PC-9 (cell line): ENCODE measurements at regions not wholly inside any gene's neighbourhood (a gene's known extent, or its start where the extent isn't known, plus 50 kb on each side); places are given as distances from the start of the nearest gene placed in this dataset.
A peak's percentile ranks its signal among the peaks of the same experiment; 100 is the strongest.

Source experiments
- BruUV-seq: library from RNA; stranded (reverse); fragments of 400-500 nt; replicated peaks from 2 replicates; lab custom pipeline; 2021; lab: Mats Ljungman, UMichigan
- CTCF ChIA-PET: fragments of 300-600 bp; sonication (Branson Sonifier 250); formaldehyde crosslinking; loops from one replicate; lab custom pipeline; 2022; ENCODE audit warnings: antibody characterized with exemption; lab: Charles Lee
- POLR2A ChIA-PET: fragments of 300-600 bp; sonication (Branson Sonifier 250); formaldehyde crosslinking; loops from one replicate; lab custom pipeline; 2022; ENCODE audit warnings: antibody characterized with exemption; ENCODE audit not compliant: unreplicated experiment; lab: Charles Lee
- DNase-seq, 2 experiments: peaks; one replicate each; pipeline versions ENCODE4 v3.0.0 to v3.0.0-alpha.2; 2015 to 2022; ENCODE audit warnings: mixed read lengths in 1 of 2
- H2AFZ ChIP-seq: fragments of 200-600 bp; sonication (generic); 2 replicates; pipeline ENCODE4 v1.8.1; 2017; ENCODE audit warnings: antibody characterized with exemption
- H3F3A ChIP-seq: fragments of 200-600 bp; sonication (generic); 2 replicates; pipeline ENCODE4 v1.8.1; 2017; ENCODE audit warnings: antibody characterized with exemption, mild to moderate bottlenecking, low read depth; ENCODE audit not compliant: insufficient read depth
- H3K27ac ChIP-seq: fragments of 200-600 bp; sonication (generic); 2 replicates; pipeline ENCODE4 v1.6.1; 2016; ENCODE audit warnings: mixed run types
- H3K27me3 ChIP-seq: fragments of 200-600 bp; sonication (generic); 2 replicates; pipeline ENCODE4 v1.6.1; 2016; ENCODE audit warnings: low read depth, mixed run types; ENCODE audit not compliant: insufficient read depth
- H3K36me3 ChIP-seq: fragments of 200-600 bp; sonication (generic); 2 replicates; pipeline ENCODE4 v1.6.1; 2016; ENCODE audit warnings: low read depth, mixed run types
- H3K4me1 ChIP-seq: fragments of 200-600 bp; sonication (generic); replicated peaks from 2 replicates; pipeline ENCODE4 v1.6.1; 2016; ENCODE audit warnings: mixed run types; ENCODE audit not compliant: insufficient read depth
- H3K4me2 ChIP-seq: fragments of 200-600 bp; sonication (generic); 2 replicates; pipeline ENCODE4 v1.6.1; 2017; ENCODE audit warnings: mixed run types
- H3K4me3 ChIP-seq: fragments of 200-600 bp; sonication (generic); 2 replicates; pipeline ENCODE4 v1.6.1; 2016; ENCODE audit warnings: mixed run types
- H3K79me2 ChIP-seq: fragments of 200-600 bp; sonication (generic); 2 replicates; pipeline ENCODE4 v1.6.1; 2017; ENCODE audit warnings: low read depth, mixed run types
- H3K9me2 ChIP-seq: fragments of 200-600 bp; sonication (generic); 2 replicates; pipeline ENCODE4 v1.8.1; 2017; ENCODE audit warnings: mild to moderate bottlenecking; ENCODE audit not compliant: insufficient read depth
- H3K9me3 ChIP-seq: fragments of 200-600 bp; sonication (generic); 2 replicates; pipeline ENCODE4 v1.8.1; 2016; ENCODE audit warnings: low read depth; ENCODE audit not compliant: insufficient read depth
- H4K20me1 ChIP-seq: fragments of 200-600 bp; sonication (generic); 2 replicates; pipeline ENCODE4 v1.8.1; 2017; ENCODE audit not compliant: insufficient read depth
- EZH2 ChIP-seq: fragments of 200-600 bp; sonication (generic); IDR thresholded peaks from 2 replicates; pipeline ENCODE4 v1.8.0; 2017; ENCODE audit warnings: antibody characterized with exemption, low read depth
- intact Hi-C: fragments of 100-400 bp; cut with micrococcal nuclease; formaldehyde crosslinking; loops from one replicate; pipeline ENCODE4 v1.10.0; 2022; ENCODE audit not compliant: unreplicated experiment
- TF ChIP-seq, protein P1 (sequence below): fragments of 200-600 bp; sonication (generic); conservative IDR thresholded peaks from 2 replicates; pipeline ENCODE4 v1.6.1; 2017; ENCODE audit warnings: mixed run types, antibody characterized with exemption, mild to moderate bottlenecking, moderate library complexity

DNA sequence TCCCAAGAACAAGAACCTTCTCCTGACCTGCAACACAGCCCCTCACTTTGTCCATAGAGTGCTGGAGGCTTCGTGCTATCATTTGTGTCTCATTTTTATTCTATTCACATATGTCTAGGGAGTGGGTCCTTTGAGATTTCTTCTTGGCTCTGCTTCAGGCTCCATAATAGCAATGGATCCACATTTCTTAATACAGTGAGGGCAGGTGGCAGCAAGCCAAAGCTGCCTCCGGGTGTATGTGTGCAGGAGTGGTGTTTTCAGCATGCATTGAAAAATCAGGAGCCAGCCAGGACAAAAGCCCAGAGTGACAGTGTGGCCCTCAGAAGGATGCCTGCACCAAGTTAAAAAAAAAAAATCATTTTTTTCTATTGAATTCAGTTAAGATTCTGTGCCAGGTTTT, 115.1 kb upstream of the PELI1 start:
- Histone ChIP-seq H2AFZ (peak overlapping the region; percentile 30; the same call in 1 of the 2 replicates), H3K79me2 (no peaks in the 10 kb centered on the region), H3K27ac (no peak overlapping the region), H3K4me3 (no peak overlapping the region), H3K4me2 (no peak overlapping the region), H3F3A (peaks cover 12% of the 10 kb centered on the region; the same call in 1 of the 2 replicates), H3K27me3 (no peaks in the 10 kb centered on the region), H4K20me1 (no peaks in the 10 kb centered on the region), H3K4me1 (peaks cover 24% of the 10 kb centered on the region), H3K36me3 (no peaks in the 10 kb centered on the region), H3K9me3 (no peaks in the 10 kb centered on the region), H3K9me2 (no peaks in the 10 kb centered on the region)
- TF ChIP-seq, protein P1, sequence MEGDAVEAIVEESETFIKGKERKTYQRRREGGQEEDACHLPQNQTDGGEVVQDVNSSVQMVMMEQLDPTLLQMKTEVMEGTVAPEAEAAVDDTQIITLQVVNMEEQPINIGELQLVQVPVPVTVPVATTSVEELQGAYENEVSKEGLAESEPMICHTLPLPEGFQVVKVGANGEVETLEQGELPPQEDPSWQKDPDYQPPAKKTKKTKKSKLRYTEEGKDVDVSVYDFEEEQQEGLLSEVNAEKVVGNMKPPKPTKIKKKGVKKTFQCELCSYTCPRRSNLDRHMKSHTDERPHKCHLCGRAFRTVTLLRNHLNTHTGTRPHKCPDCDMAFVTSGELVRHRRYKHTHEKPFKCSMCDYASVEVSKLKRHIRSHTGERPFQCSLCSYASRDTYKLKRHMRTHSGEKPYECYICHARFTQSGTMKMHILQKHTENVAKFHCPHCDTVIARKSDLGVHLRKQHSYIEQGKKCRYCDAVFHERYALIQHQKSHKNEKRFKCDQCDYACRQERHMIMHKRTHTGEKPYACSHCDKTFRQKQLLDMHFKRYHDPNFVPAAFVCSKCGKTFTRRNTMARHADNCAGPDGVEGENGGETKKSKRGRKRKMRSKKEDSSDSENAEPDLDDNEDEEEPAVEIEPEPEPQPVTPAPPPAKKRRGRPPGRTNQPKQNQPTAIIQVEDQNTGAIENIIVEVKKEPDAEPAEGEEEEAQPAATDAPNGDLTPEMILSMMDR = no peak
- TF ChIP-seq EZH2 = no peak
- no TSS peak for BruUV-seq
- intact Hi-C loops = no loop called here
- POLR2A ChIA-PET = no interaction called here
- CTCF ChIA-PET = no interaction called here
- peak; percentile 21 to 31 for DNase-seq

DNA sequence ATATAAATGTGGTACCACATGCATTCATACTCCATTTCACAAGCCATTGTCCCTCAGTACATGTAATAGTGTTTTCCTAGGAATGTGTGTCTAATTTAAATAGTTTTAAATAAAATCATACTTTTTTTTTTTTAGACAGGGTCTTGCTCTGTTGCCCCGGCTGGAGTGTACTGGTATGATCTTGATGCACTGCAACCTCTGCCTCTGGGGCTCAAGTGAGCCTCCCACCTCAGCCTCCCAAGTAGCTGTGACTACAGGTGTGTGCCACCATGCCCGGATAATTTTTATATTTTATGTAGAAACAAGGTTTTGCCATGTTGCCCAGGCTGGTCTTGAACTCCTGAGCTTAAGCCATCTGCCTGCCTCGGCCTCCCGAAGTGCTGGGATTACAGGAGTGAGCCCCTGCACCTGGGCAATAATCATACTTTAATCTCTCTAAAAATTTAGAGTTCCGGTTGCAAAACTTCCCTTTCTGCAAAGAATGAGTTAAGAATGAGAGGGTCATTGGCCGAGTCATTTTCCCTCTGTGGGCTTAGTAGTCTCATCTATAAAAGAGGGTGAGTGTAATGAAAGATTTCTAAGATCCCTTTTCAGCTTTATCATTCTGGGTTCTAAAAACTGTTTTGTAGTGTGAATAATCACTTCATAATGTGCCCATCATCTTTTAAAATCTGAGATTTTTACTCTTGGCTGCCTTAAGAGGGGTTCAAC, 116.0 kb upstream of the PELI1 start:
- ChIA-PET POLR2A (no interaction called here), CTCF (no interaction called here)

DNA sequence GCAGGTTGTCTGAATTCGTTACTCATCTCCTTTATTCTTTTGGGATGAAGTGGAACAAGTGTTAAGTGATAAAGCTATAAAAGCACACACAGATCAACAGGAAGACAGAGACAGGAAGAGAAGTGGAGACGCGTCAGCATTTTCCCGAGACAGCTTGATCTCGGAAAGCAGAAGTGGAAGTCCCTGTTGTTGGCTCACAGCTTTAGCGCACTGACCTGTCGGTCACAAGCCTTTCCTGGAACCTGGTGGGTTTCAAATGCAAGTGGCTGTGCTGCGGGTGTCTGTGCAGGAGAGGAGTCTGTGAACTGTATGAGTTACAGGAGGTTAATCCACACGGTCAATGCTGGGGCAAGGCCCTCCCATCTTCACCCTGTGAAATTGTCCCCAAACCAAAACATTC, 116.6 kb upstream of the PELI1 start:
- POLR2A ChIA-PET = interaction anchor here (0.6 kb wide), 1 partner anchor 883 kb away, joined by 4 read pairs; no protein-coding TSS in a partner anchor
- intact Hi-C loops = loop anchor here (5.0 kb wide), 1 partner anchor 34 kb away; no protein-coding TSS in a partner anchor
- Histone ChIP-seq H3K27ac (no peak overlapping the region), H3K9me3 (no peaks in the 10 kb centered on the region), H3K9me2 (no peaks in the 10 kb centered on the region), H3K27me3 (no peaks in the 10 kb centered on the region), H2AFZ (no peak overlapping the region), H3K4me3 (no peak overlapping the region), H3K4me1 (peaks cover 24% of the 10 kb centered on the region), H3K79me2 (no peaks in the 10 kb centered on the region), H3F3A (peaks cover 12% of the 10 kb centered on the region; the same call in 1 of the 2 replicates), H3K4me2 (no peak overlapping the region), H3K36me3 (no peaks in the 10 kb centered on the region), H4K20me1 (no peaks in the 10 kb centered on the region)
- CTCF ChIA-PET = no interaction called here
- no TSS peak for BruUV-seq
- TF ChIP-seq, protein P1 = no peak
- no peak for TF ChIP-seq EZH2
- peak in 1 of 2 experiments; percentile 25 for DNase-seq

More for the DNA sequence above, 116.0 kb upstream of the PELI1 start:
- intact Hi-C loops = loop anchor here (5.0 kb wide), 1 partner anchor 33 kb away; no protein-coding TSS in a partner anchor
- no peaks in the 10 kb centered on the region for H3K9me2 ChIP-seq
- no peaks in the 10 kb centered on the region for H4K20me1 ChIP-seq
- no peak overlapping the region for H3K4me3 ChIP-seq
- DNase-seq = peak in 1 of 2 experiments; percentile 12
- H3K9me3 ChIP-seq = no peaks in the 10 kb centered on the region
- no TSS peak for BruUV-seq
- no peaks in the 10 kb centered on the region for H3K27me3 ChIP-seq
- H3K4me1 ChIP-seq = peaks cover 24% of the 10 kb centered on the region
- H3K79me2 ChIP-seq = no peaks in the 10 kb centered on the region
- H3K36me3 ChIP-seq = no peaks in the 10 kb centered on the region
- no peak overlapping the region for H3K27ac ChIP-seq
- TF ChIP-seq EZH2 = no peak
- TF ChIP-seq, protein P1 = no peak
- no peak overlapping the region for H2AFZ ChIP-seq
- no peak overlapping the region for H3K4me2 ChIP-seq
- peaks cover 12% of the 10 kb centered on the region; the same call in 1 of the 2 replicates for H3F3A ChIP-seq
